HEK293T (cell line): ENCODE measurements at regions not wholly inside any gene's neighbourhood (a gene's known extent, or its start where the extent isn't known, plus 50 kb on each side); places are given as distances from the start of the nearest gene placed in this dataset.

Source experiments
- ARNT ChIP-seq: fragments of 450-650 bp; IDR thresholded peaks from 2 replicates; pipeline ENCODE4 v1.6.1; 2017; ENCODE audit warnings: mild to moderate bottlenecking
- BHLHE40 ChIP-seq: fragments of 450-650 bp; IDR thresholded peaks from 2 replicates; pipeline ENCODE4 v1.6.1; 2016; ENCODE audit warnings: mild to moderate bottlenecking, moderate library complexity, borderline replicate concordance
- FOXA1 ChIP-seq: fragments of 450-650 bp; IDR thresholded peaks from 2 replicates; pipeline ENCODE4 v1.6.1; 2016; ENCODE audit warnings: mild to moderate bottlenecking
- FOXK2 ChIP-seq: fragments of 450-650 bp; IDR thresholded peaks from 2 replicates; pipeline ENCODE4 v1.6.1; 2016; ENCODE audit warnings: mild to moderate bottlenecking
- HDGF ChIP-seq: fragments of 450-650 bp; IDR thresholded peaks from 2 replicates; pipeline ENCODE4 v1.6.1; 2017; ENCODE audit warnings: antibody characterized with exemption, borderline replicate concordance
- LEF1 ChIP-seq: fragments of 450-650 bp; IDR thresholded peaks from 2 replicates; pipeline ENCODE4 v1.6.1; 2017; ENCODE audit warnings: mild to moderate bottlenecking, borderline replicate concordance
- NFRKB ChIP-seq: fragments of 450-650 bp; IDR thresholded peaks from 2 replicates; pipeline ENCODE4 v1.6.1; 2016; ENCODE audit warnings: mild to moderate bottlenecking, moderate library complexity
- SP1 ChIP-seq: fragments of 450-650 bp; IDR thresholded peaks from 2 replicates; pipeline ENCODE4 v1.6.1; 2017
- SUZ12 ChIP-seq: fragments of 450-650 bp; IDR thresholded peaks from 2 replicates; pipeline ENCODE4 v1.6.1; 2016; ENCODE audit warnings: mild to moderate bottlenecking

DNA sequence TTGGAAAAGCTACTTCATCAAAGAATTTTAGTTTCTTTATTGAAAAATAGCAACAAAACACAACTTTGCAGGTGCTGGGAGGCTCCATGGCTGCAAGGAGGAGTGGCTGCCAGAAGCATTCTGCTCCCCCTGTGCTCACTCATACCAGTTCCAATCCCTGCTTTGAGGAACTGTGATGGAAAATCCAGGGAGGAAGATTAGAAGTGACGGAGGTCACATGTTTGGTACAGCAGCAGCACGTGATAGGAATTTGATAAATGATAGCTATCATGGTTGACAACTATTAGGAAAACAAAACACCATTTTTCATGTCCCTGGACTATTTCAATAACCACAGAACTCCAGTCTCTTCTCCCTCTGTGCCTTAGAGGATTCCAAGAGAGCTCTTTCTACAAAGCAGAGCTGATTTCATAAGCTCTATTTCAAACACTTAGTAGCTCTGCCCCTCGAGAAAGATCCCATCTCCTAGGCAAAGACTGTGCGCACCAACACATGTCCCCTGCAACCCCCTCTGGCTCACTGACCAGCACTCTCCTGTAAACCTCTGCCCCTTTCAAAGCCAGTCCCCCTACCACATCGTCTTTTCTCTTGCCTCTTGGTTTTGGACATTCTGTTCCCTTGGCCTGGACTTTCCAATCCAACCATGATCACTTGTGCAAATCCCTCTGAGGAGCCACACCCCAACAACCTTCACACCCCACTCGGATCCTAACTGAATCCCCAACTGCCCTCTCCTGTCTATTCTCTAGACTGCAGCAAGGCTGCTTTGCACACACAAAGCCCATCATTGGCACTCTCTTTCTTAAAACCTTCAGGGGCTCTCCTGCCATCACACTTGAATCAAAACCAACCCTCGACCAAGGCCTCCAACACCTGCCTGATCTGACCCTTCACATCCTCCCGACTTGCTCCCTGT is 352.4 kb upstream of the PKDCC start:
- TF ChIP-seq ARNT (no peak), BHLHE40 (no peak), FOXA1 (no peak), NFRKB (no peak), LEF1 (no peak), SUZ12 (no peak), SP1 (no peak), FOXK2 (no peak), HDGF (no peak)
